HEK293T (cell line): ENCODE measurements at regions not wholly inside any gene's neighbourhood (a gene's known extent, or its start where the extent isn't known, plus 50 kb on each side); places are given as distances from the start of the nearest gene placed in this dataset.

Source experiments
- CTCF ChIA-PET: fragments of 350-600 bp; formaldehyde crosslinking; extraction: SDS; loops from one replicate; lab custom pipeline; 2021; ENCODE audit warnings: antibody characterized with exemption, inconsistent platforms; lab: Yijun Ruan, JAX
- POLR2A ChIA-PET: fragments of 350-600 bp; formaldehyde crosslinking; extraction: SDS; loops from one replicate; lab custom pipeline; 2020; ENCODE audit warnings: antibody characterized with exemption, inconsistent platforms; lab: Yijun Ruan, JAX
- DNase-seq: peaks from one replicate; pipeline ENCODE4 v3.0.0; 2012; ENCODE audit warnings: mixed read lengths; ENCODE audit errors: extremely low spot score
- ARNT ChIP-seq: fragments of 450-650 bp; IDR thresholded peaks from 2 replicates; pipeline ENCODE4 v1.6.1; 2017; ENCODE audit warnings: mild to moderate bottlenecking
- BHLHE40 ChIP-seq: fragments of 450-650 bp; IDR thresholded peaks from 2 replicates; pipeline ENCODE4 v1.6.1; 2016; ENCODE audit warnings: mild to moderate bottlenecking, moderate library complexity, borderline replicate concordance
- CTBP1 ChIP-seq: fragments of 450-650 bp; IDR thresholded peaks from 2 replicates; pipeline ENCODE4 v1.6.1; 2016; ENCODE audit warnings: borderline replicate concordance
- ELF4 ChIP-seq: fragments of 450-650 bp; IDR thresholded peaks from 2 replicates; pipeline ENCODE4 v1.6.1; 2017; ENCODE audit warnings: antibody characterized with exemption
- FOXA1 ChIP-seq: fragments of 450-650 bp; IDR thresholded peaks from 2 replicates; pipeline ENCODE4 v1.6.1; 2016; ENCODE audit warnings: mild to moderate bottlenecking
- FOXK2 ChIP-seq: fragments of 450-650 bp; IDR thresholded peaks from 2 replicates; pipeline ENCODE4 v1.6.1; 2016; ENCODE audit warnings: mild to moderate bottlenecking
- FOXM1 ChIP-seq: fragments of 450-650 bp; IDR thresholded peaks from 2 replicates; pipeline ENCODE4 v1.6.1; 2017; ENCODE audit warnings: mild to moderate bottlenecking, borderline replicate concordance
- HDGF ChIP-seq: fragments of 450-650 bp; IDR thresholded peaks from 2 replicates; pipeline ENCODE4 v1.6.1; 2017; ENCODE audit warnings: antibody characterized with exemption, borderline replicate concordance
- L3MBTL2 ChIP-seq: fragments of 450-650 bp; conservative IDR thresholded peaks from 2 replicates; pipeline ENCODE4 v1.6.1; 2016; ENCODE audit warnings: mild to moderate bottlenecking
- LEF1 ChIP-seq: fragments of 450-650 bp; IDR thresholded peaks from 2 replicates; pipeline ENCODE4 v1.6.1; 2017; ENCODE audit warnings: mild to moderate bottlenecking, borderline replicate concordance
- NFRKB ChIP-seq: fragments of 450-650 bp; IDR thresholded peaks from 2 replicates; pipeline ENCODE4 v1.6.1; 2016; ENCODE audit warnings: mild to moderate bottlenecking, moderate library complexity
- PKNOX1 ChIP-seq: fragments of 450-650 bp; IDR thresholded peaks from 2 replicates; pipeline ENCODE4 v1.6.1; 2016
- SP1 ChIP-seq: fragments of 450-650 bp; IDR thresholded peaks from 2 replicates; pipeline ENCODE4 v1.6.1; 2017
- SUZ12 ChIP-seq: fragments of 450-650 bp; IDR thresholded peaks from 2 replicates; pipeline ENCODE4 v1.6.1; 2016; ENCODE audit warnings: mild to moderate bottlenecking
- TARDBP ChIP-seq: fragments of 450-650 bp; IDR thresholded peaks from 2 replicates; pipeline ENCODE4 v1.6.1; 2016
- ZNF384 ChIP-seq: fragments of 450-650 bp; IDR thresholded peaks from 2 replicates; pipeline ENCODE4 v1.6.1; 2016

GRCh38 chr7:69510114-69510513 lies 88.2 kb upstream of the AUTS2 start:
- POLR2A ChIA-PET: no interaction called here

GRCh38 chr7:69515495-69516212 lies 82.6 kb upstream of the AUTS2 start:
- POLR2A ChIA-PET: no interaction called here
- no peak for TF ChIP-seq SUZ12
- TF ChIP-seq PKNOX1: no peak
- no peak for DNase-seq
- CTCF ChIA-PET: no interaction called here

More at GRCh38 chr7:69510114-69510513, 88.2 kb upstream of the AUTS2 start:
- no peak for TF ChIP-seq FOXM1
- no peak for TF ChIP-seq ELF4
- no peak for TF ChIP-seq PKNOX1
- no peak for TF ChIP-seq CTBP1
- no peak for TF ChIP-seq L3MBTL2
- TF ChIP-seq LEF1: no peak
- no peak for TF ChIP-seq SUZ12
- no peak for TF ChIP-seq BHLHE40
- TF ChIP-seq HDGF: no peak
- TF ChIP-seq TARDBP: no peak
- TF ChIP-seq ARNT: no peak
- CTCF ChIA-PET: no interaction called here
- DNase-seq: no peak

- ChIA-PET POLR2A (no interaction called here), CTCF (no interaction called here)
- DNase-seq: no peak
- TF ChIP-seq FOXM1: no peak
- TF ChIP-seq ARNT: no peak
- no peak for TF ChIP-seq ZNF384
- TF ChIP-seq BHLHE40: no peak
- TF ChIP-seq TARDBP: no peak
- no peak for TF ChIP-seq SUZ12
- no peak for TF ChIP-seq LEF1
- TF ChIP-seq FOXA1: no peak
- TF ChIP-seq L3MBTL2: no peak
- TF ChIP-seq FOXK2: no peak
- TF ChIP-seq NFRKB: no peak
- TF ChIP-seq CTBP1: no peak
- no peak for TF ChIP-seq PKNOX1
- no peak for TF ChIP-seq SP1
Measured at GRCh38 chr7:69516238-69516820, 81.9 kb upstream of the AUTS2 start.

- TF ChIP-seq HDGF (no peak), LEF1 (no peak), BHLHE40 (no peak), SUZ12 (no peak), ARNT (no peak), CTBP1 (no peak), FOXK2 (no peak), PKNOX1 (no peak), SP1 (no peak), NFRKB (no peak), ZNF384 (no peak), ELF4 (no peak), L3MBTL2 (no peak), TARDBP (no peak), FOXA1 (no peak), FOXM1 (no peak)
- no peak for DNase-seq
- ChIA-PET POLR2A (no interaction called here), CTCF (no interaction called here)
Measured at GRCh38 chr7:69517985-69518704, 80.1 kb upstream of the AUTS2 start.

GRCh38 chr7:69518705-69519077 lies 79.6 kb upstream of the AUTS2 start:
- TF ChIP-seq FOXA1 (no peak), ARNT (no peak), ELF4 (no peak), PKNOX1 (no peak), L3MBTL2 (no peak), CTBP1 (no peak), HDGF (no peak), NFRKB (no peak), LEF1 (no peak), FOXK2 (no peak), ZNF384 (no peak), BHLHE40 (no peak), SP1 (no peak), SUZ12 (no peak), FOXM1 (no peak)
- ChIA-PET CTCF (no interaction called here), POLR2A (no interaction called here)
- DNase-seq: no peak
